RWPE2 (cell line): ENCODE measurements at regions not wholly inside any gene's neighbourhood (a gene's known extent, or its start where the extent isn't known, plus 50 kb on each side); places are given as distances from the start of the nearest gene placed in this dataset.
"Not testable (repeated sequence)": the region's sequence is repeated elsewhere in the genome, so short reads cannot be mapped to it uniquely, and the experiment has no call there.

Experiments
- ATAC-seq: fragments of 200-7000 bp; cut with Tn5 transposase; 3 replicates; pipeline ENCODE4 v1.9.1; 2021; ENCODE audit warnings: low read depth
- DNase-seq: peaks from one replicate; pipeline ENCODE4 v3.0.0-alpha.2; 2020; ENCODE audit warnings: low spot score
- H3K27ac ChIP-seq: fragments of 450-650 bp; 2 replicates; pipeline ENCODE4 v1.5.1; 2017; ENCODE audit warnings: mild to moderate bottlenecking; ENCODE audit not compliant: poor library complexity, severe bottlenecking
- H3K27me3 ChIP-seq: fragments of 250-450 bp; sonication (Bioruptor Pico); 2 replicates; pipeline ENCODE4 v1.5.1; 2021; ENCODE audit warnings: mild to moderate bottlenecking, moderate library complexity; ENCODE audit not compliant: insufficient read depth, poor library complexity, severe bottlenecking
- H3K36me3 ChIP-seq: fragments of 250-450 bp; sonication (Bioruptor Pico); 2 replicates; pipeline ENCODE4 v1.5.1; 2020; ENCODE audit warnings: low read depth, mild to moderate bottlenecking, moderate library complexity
- H3K4me1 ChIP-seq: fragments of 250-450 bp; sonication (Bioruptor Pico); 2 replicates; pipeline ENCODE4 v1.5.1; 2021; ENCODE audit warnings: mild to moderate bottlenecking, moderate library complexity; ENCODE audit not compliant: insufficient read depth, poor library complexity, severe bottlenecking
- H3K4me3 ChIP-seq: fragments of 250-450 bp; sonication (Bioruptor Pico); 2 replicates; pipeline ENCODE4 v1.5.1; 2021; ENCODE audit warnings: mild to moderate bottlenecking, moderate library complexity; ENCODE audit not compliant: severe bottlenecking
- H3K9me3 ChIP-seq: fragments of 250-450 bp; sonication (Bioruptor Pico); 2 replicates; pipeline ENCODE4 v1.5.1; 2021; ENCODE audit warnings: mild to moderate bottlenecking, moderate library complexity; ENCODE audit not compliant: severe bottlenecking
- TF ChIP-seq, protein P1 (sequence below): fragments of 450-650 bp; IDR thresholded peaks from one replicate; pipeline ENCODE4 v1.5.1; 2017; ENCODE audit warnings: mild to moderate bottlenecking, moderate library complexity; ENCODE audit not compliant: poor library complexity, severe bottlenecking

DNA sequence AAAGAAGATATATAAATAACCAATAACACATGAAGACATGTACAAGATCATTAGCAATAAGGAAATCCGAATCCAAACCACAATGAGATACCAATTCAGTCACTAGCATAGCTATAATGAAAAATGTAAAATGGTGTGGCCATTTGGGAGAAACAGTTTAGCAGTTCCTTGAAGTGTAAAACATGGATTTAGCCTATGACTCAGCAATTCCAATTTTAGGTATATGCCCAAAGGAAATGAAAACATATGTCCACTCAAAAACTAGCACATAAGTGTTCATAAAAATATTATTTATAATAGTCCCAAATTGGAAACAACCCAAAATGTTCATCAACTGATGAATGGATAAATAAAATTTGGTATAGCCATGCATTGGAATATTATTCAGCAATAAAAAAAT, 165.5 kb upstream of the CRIM1 start:
- DNase-seq (no peak), ATAC-seq (no peak)
- Histone ChIP-seq H3K36me3 (no peaks in the 10 kb centered on the region), H3K4me1 (no peaks in the 10 kb centered on the region), H3K27ac (no peak overlapping the region), H3K4me3 (no peak overlapping the region), H3K27me3 (no peaks in the 10 kb centered on the region), H3K9me3 (no peaks in the 10 kb centered on the region)
- TF ChIP-seq, protein P1, sequence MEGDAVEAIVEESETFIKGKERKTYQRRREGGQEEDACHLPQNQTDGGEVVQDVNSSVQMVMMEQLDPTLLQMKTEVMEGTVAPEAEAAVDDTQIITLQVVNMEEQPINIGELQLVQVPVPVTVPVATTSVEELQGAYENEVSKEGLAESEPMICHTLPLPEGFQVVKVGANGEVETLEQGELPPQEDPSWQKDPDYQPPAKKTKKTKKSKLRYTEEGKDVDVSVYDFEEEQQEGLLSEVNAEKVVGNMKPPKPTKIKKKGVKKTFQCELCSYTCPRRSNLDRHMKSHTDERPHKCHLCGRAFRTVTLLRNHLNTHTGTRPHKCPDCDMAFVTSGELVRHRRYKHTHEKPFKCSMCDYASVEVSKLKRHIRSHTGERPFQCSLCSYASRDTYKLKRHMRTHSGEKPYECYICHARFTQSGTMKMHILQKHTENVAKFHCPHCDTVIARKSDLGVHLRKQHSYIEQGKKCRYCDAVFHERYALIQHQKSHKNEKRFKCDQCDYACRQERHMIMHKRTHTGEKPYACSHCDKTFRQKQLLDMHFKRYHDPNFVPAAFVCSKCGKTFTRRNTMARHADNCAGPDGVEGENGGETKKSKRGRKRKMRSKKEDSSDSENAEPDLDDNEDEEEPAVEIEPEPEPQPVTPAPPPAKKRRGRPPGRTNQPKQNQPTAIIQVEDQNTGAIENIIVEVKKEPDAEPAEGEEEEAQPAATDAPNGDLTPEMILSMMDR = no peak

DNA sequence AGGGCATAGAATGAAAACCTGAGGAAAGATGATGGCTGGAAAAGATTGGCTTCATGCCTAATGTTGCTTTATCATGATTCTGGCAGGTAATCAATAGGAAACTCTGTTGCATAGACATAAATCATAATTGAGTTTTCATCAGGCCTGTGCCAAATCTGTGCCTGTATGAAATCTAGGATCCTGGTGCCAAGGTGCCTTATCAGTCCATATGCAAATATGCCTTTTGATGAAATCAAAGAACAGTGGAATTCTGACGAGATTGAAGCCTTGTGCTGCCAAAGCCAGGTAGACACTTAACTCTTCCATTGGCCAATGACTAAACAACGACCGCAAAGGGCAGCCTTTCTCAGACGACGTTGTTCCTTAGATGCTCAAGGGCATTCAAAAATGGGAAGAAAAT, 170.0 kb upstream of the CRIM1 start:
- DNase-seq (no peak), ATAC-seq (no peak)
- Histone ChIP-seq H3K4me1 (no peaks in the 10 kb centered on the region), H3K27me3 (no peaks in the 10 kb centered on the region), H3K27ac (no peak overlapping the region), H3K9me3 (no peaks in the 10 kb centered on the region), H3K4me3 (no peak overlapping the region), H3K36me3 (no peaks in the 10 kb centered on the region)
- TF ChIP-seq, protein P1 = no peak

DNA sequence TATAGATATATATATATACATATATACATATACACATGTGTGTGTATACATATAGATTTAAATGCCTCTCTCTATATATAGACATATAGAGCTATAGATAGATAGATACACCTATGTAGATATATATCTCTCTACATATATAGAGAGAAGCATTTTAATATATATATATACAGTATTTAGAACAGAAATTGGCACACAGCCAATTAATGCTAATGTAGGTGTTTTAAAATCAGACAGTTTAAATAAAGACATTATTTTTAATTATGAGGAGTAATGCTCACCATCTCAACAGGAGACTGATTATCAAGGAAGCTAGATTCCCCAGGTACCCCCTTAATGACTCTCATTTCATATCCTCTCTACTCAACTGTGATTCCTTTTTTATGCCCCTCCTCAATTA, 170.7 kb upstream of the CRIM1 start:
- no peaks in the 10 kb centered on the region for H3K9me3 ChIP-seq
- TF ChIP-seq, protein P1 = no peak
- H3K4me1 ChIP-seq = no peaks in the 10 kb centered on the region
- H3K27me3 ChIP-seq = no peaks in the 10 kb centered on the region
- H3K4me3 ChIP-seq = no peak overlapping the region
- DNase-seq = no peak
- ATAC-seq = no peak
- H3K36me3 ChIP-seq = no peaks in the 10 kb centered on the region
- no peak overlapping the region for H3K27ac ChIP-seq

DNA sequence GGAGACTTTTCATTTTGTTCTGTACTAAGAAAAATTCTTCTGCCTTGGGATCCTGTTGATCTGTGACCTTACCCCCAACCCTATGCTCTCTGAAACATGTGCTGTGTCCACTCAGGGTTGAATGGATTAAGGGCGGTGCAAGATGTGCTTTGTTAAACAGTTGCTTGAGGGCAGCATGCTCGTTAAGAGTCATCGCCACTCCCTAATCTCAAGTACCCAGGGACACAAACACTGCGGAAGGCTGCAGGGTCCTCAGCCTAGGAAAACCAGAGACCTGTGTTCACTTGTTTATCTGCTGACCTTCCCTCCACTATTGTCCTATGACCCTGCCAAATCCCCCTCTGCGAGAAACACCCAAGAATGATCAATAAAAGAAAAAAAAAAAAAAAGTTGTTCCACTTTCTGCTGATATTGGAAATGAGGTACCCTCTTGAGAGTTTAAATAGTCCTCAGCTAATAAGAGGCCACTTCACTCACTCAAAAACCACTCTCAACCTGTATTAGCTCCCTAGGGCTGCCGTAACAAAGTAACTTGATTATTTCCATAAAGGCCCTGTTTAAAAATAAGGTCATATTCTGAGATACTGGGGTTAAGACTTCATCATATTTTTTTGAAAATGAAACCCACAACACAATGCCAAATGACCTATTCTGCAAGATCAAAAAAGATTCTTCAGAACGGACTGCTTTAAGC, 174.6 kb upstream of the CRIM1 start:
- not testable (repeated sequence) for DNase-seq, H3K4me1 ChIP-seq, ATAC-seq, H3K4me3 ChIP-seq, H3K36me3 ChIP-seq, H3K27me3 ChIP-seq, H3K9me3 ChIP-seq, H3K27ac ChIP-seq

DNA sequence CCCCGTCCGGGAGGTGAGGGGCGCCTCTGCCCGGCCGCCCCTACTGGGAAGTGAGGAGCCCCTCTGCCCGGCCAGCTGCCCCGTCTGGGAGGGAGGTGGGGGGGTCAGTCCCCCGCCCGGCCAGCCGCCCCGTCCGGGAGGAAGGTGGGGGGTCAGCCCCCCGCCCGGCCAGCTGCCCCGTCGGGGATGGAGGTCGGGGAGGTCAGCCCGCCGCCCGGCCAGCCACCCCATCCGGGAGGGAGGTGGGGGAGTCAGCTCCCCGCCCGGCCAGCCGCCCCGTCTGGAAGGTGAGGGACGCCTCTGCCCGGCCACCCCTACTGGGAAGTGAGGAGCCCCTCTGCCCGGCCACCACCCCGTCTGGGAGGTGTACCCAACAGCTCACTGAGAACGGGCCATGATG, 175.3 kb upstream of the CRIM1 start:
- not testable (repeated sequence) for H3K36me3 ChIP-seq, H3K9me3 ChIP-seq, H3K27me3 ChIP-seq, H3K4me1 ChIP-seq, ATAC-seq, DNase-seq, H3K4me3 ChIP-seq, H3K27ac ChIP-seq

DNA sequence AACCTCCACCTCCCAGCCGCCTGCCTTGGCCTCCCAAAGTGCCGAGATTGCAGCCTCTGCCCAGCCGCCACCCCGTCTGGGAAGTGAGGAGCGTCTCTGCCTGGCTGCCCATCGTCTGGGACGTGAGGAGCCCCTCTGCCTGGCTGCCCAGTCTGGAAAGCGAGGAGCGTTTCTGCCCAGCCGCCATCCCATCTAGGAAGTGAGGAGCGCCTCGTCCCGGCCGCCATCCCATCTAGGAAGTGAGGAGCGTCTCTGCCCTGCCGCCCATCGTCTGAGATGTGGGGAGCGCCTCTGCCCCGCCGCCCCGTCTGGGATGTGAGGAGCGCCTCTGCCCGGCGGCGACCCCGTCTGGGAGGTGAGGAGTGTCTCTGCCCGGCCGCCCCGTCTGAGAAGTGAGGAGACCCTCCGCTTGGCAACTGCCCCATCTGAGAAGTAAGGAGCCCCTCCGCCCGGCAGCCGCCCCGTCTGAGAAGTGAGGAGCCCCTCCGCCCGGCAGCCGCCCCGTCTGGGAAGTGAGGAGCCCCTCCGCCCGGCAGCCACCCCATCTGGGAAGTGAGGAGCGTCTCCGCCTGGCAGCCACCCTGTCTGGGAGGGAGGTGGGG, 175.8 kb upstream of the CRIM1 start:
- H3K4me1 ChIP-seq, DNase-seq, H3K27ac ChIP-seq, H3K36me3 ChIP-seq, H3K4me3 ChIP-seq, ATAC-seq, H3K27me3 ChIP-seq, H3K9me3 ChIP-seq: not testable (repeated sequence)
